T47D (cell line): ENCODE measurements at regions not wholly inside any gene's neighbourhood (a gene's known extent, or its start where the extent isn't known, plus 50 kb on each side); places are given as distances from the start of the nearest gene placed in this dataset.
A peak's percentile ranks its signal among the peaks of the same experiment; 100 is the strongest.

Experiments used
- DNase-seq, 2 experiments: peaks; one replicate each; pipeline versions ENCODE4 v3.0.0 to v3.0.0-alpha.2; 2011 to 2012; ENCODE audit warnings: low read depth in 1 of 2, low spot score in 1 of 2
- JUND ChIP-seq: IDR thresholded peaks from 2 replicates; pipeline ENCODE4 v1.6.1; 2012; ENCODE audit warnings: low read depth
- in situ Hi-C: cut with HindIII; loops from 2 replicates; pipeline ENCODE4 v1.10.0; 2016; ENCODE audit warnings: low sequenced_read_pairs, low pct_unique_long_range_greater_than_20kb

GRCh38 chr12:111180426-111181142, 188.3 kb downstream of the PHETA1 start:
- TF ChIP-seq JUND: no peak
- in situ Hi-C loops: no loop called here
- DNase-seq: no peak

- TF ChIP-seq JUND: no peak
- peak in 1 of 2 experiments; percentile 54 for DNase-seq
- in situ Hi-C loops: no loop called here
Measured at GRCh38 chr12:111178181-111179081, 190.5 kb downstream of the PHETA1 start.

GRCh38 chr12:111175396-111176094, 193.3 kb downstream of the PHETA1 start:
- TF ChIP-seq JUND: no peak
- in situ Hi-C loops: no loop called here
- DNase-seq: no peak

GRCh38 chr12:111174961-111175345, 193.9 kb downstream of the PHETA1 start:
- no peak for DNase-seq
- no peak for TF ChIP-seq JUND
- in situ Hi-C loops: no loop called here

GRCh38 chr12:111174251-111174960, 194.5 kb downstream of the PHETA1 start:
- in situ Hi-C loops: no loop called here
- DNase-seq: peak; percentile 56 to 67
- no peak for TF ChIP-seq JUND

- in situ Hi-C loops: no loop called here
- no peak for TF ChIP-seq JUND
- DNase-seq: no peak
Measured at GRCh38 chr12:111173836-111174235, 195.1 kb downstream of the PHETA1 start.

- DNase-seq: no peak
- no peak for TF ChIP-seq JUND
- in situ Hi-C loops: no loop called here
Measured at GRCh38 chr12:111173391-111173790, 195.5 kb downstream of the PHETA1 start.

GRCh38 chr12:111172786-111173185, 196.1 kb downstream of the PHETA1 start:
- no peak for TF ChIP-seq JUND
- in situ Hi-C loops: no loop called here
- no peak for DNase-seq

GRCh38 chr12:111171832-111172231, 197.1 kb downstream of the PHETA1 start:
- DNase-seq: no peak
- in situ Hi-C loops: no loop called here
- no peak for TF ChIP-seq JUND

GRCh38 chr12:111171345-111171744, 197.6 kb downstream of the PHETA1 start:
- in situ Hi-C loops: no loop called here
- no peak for DNase-seq
- TF ChIP-seq JUND: no peak

- DNase-seq: no peak
- in situ Hi-C loops: no loop called here
- TF ChIP-seq JUND: no peak
Measured at GRCh38 chr12:111170543-111170942, 198.4 kb downstream of the PHETA1 start.

- in situ Hi-C loops: no loop called here
- TF ChIP-seq JUND: no peak
- no peak for DNase-seq
Measured at GRCh38 chr12:111169456-111169855, 199.4 kb downstream of the PHETA1 start.

GRCh38 chr12:111169032-111169431, 199.9 kb downstream of the PHETA1 start:
- TF ChIP-seq JUND: no peak
- in situ Hi-C loops: no loop called here
- no peak for DNase-seq
